ENCODE measurements at regions not wholly inside any gene's neighbourhood (a gene's known extent, or its start where the extent isn't known, plus 50 kb on each side); places are given as distances from the start of the nearest gene placed in this dataset.

- WGBS, 2 donors, result 33% methylated on average over 7 of the region's 7 CpGs
- Histone ChIP-seq H3K27ac (no peak overlapping the region), H3K4me1 (peaks cover 0 to 3% (median 0%) of the 10 kb centered on the region in 9 donors), H3K4me3 (no peak overlapping the region), H3K36me3 (no peaks in the 10 kb centered on the region), H3K27me3 (no peaks in the 10 kb centered on the region), H3K9me3 (peaks cover 0 to 3% (median 0%) of the 10 kb centered on the region in 11 donors)
- DNase-seq (no peak), ATAC-seq (peak in 5 of 8 donors; percentile 41 to 92 (median 78))
- TF ChIP-seq CTCF (IDR thresholded peaks at IDR 0.05), result no peak
- intact Hi-C loops (cut with DNase I), result no loop called here
These were observed 221.9 kb upstream of the SLC10A2 start for GRCh38 chr13:103288114-103288513.

- DNase-seq (no peak), ATAC-seq (no peak)
- no peak overlapping the region for H3K27ac ChIP-seq
- peaks cover 0 to 3% (median 0%) of the 10 kb centered on the region in 11 donors for H3K9me3 ChIP-seq
- no peak overlapping the region for H3K4me3 ChIP-seq
- peaks cover 0 to 8% (median 0%) of the 10 kb centered on the region in 9 donors for H3K4me1 ChIP-seq
- no peaks in the 10 kb centered on the region for H3K27me3 ChIP-seq
- no peaks in the 10 kb centered on the region for H3K36me3 ChIP-seq
- TF ChIP-seq CTCF (IDR thresholded peaks at IDR 0.05), result no peak
- intact Hi-C loops (cut with DNase I), result no loop called here
These were observed 221.4 kb upstream of the SLC10A2 start for GRCh38 chr13:103287659-103288058.

- WGBS, 2 donors, result 52 to 73% methylated on average over 2 of the region's 2 CpGs
- ATAC-seq, result no peak
These were observed 218.2 kb upstream of the SLC10A2 start for GRCh38 chr13:103284466-103284865.

GRCh38 chr13:103283451-103283820 is 217.2 kb upstream of the SLC10A2 start:
- DNase-seq (no peak), ATAC-seq (no peak)
- H3K27me3 ChIP-seq, result no peaks in the 10 kb centered on the region
- H3K4me3 ChIP-seq, result no peak overlapping the region
- TF ChIP-seq CTCF (IDR thresholded peaks at IDR 0.05), result no peak
- 61 to 72% methylated on average over 1 of the region's 1 CpG for WGBS, 2 donors
- peaks cover 0 to 10% (median 0%) of the 10 kb centered on the region in 9 donors for H3K4me1 ChIP-seq
- intact Hi-C loops (cut with DNase I), result no loop called here
- H3K9me3 ChIP-seq, result peaks cover 0 to 3% (median 0%) of the 10 kb centered on the region in 11 donors
- H3K27ac ChIP-seq, result no peak overlapping the region
- no peaks in the 10 kb centered on the region for H3K36me3 ChIP-seq

More at GRCh38 chr13:103284466-103284865, 218.2 kb upstream of the SLC10A2 start:
- H3K4me3 ChIP-seq, result no peak overlapping the region
- no peak for DNase-seq
- H3K9me3 ChIP-seq, result peaks cover 0 to 3% (median 0%) of the 10 kb centered on the region in 11 donors
- H3K4me1 ChIP-seq, result peaks cover 0 to 10% (median 0%) of the 10 kb centered on the region in 9 donors
- no peaks in the 10 kb centered on the region for H3K27me3 ChIP-seq
- no peak for TF ChIP-seq CTCF (IDR thresholded peaks at IDR 0.05)
- no peak overlapping the region for H3K27ac ChIP-seq
- intact Hi-C loops (cut with DNase I), result no loop called here
- no peaks in the 10 kb centered on the region for H3K36me3 ChIP-seq
